Inferior parietal cortex (tissue), 1 donor: ENCODE measurements at regions not wholly inside any gene's neighbourhood (a gene's known extent, or its start where the extent isn't known, plus 50 kb on each side); places are given as distances from the start of the nearest gene placed in this dataset.
"Not testable (repeated sequence)": the region's sequence is repeated elsewhere in the genome, so short reads cannot be mapped to it uniquely, and the experiment has no call there.

Source experiments
- DNase-seq: peaks from one replicate; pipeline ENCODE4 v3.0.0-alpha.2; 2016; ENCODE audit errors: extremely low spot score

DNA sequence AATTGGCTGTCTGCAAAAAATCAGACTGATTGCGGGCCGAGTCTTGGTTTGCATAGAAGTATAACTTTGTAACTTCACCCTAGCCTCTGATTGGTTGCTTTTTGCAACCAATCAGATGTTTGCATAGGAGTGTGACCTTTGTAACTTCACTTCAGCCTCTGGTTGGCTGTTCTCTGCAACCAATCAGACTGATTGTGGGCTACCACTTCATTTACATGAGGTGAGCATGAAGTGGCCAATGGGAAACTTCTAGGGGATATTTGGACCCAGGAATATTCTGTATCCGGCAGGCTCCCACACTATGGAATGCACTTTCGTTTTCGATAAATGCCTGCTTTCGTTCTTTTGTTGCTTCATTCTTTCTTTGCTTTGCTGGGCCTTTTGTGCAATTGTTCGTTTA lies 667.7 kb downstream of the FAM133A start:
- not testable (repeated sequence) for DNase-seq

DNA sequence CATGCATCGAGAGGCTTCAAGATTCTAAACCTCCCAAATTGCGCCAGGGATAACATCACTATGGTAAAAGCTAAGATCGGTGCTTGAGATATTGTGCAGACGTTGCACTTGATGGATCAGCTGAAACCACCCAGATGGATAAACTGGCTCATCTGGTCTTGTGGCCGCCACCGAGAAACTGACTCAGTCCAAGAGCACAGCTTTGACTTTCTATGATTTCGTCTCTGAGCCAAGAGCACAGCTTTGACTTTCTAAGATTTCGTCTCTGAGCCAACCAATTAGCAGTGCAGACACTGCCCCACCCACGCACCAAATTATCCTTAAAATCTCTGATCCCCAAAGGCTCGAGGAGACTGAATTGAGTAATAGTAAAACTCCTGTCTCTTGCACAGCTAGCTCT lies 687.2 kb downstream of the FAM133A start:
- no peak for DNase-seq

DNA sequence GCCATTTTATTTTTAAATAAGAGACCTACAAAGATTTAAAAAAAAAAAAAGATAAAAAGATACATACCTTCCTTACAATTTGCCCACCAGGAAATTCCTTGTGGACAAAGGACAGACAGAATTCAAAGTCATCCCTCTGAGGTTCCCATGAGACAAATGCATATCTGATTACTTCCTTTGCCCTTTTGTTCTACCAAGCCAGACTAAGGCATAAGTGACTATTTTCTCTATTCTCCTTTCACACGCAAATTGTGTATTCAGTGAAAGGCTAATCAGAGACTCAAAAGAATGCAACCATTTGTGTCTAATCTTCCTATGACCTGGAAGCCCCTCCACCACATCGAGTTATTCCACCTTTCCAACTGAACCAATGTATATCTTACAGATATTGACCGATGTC lies 691.7 kb downstream of the FAM133A start:
- no peak for DNase-seq

DNA sequence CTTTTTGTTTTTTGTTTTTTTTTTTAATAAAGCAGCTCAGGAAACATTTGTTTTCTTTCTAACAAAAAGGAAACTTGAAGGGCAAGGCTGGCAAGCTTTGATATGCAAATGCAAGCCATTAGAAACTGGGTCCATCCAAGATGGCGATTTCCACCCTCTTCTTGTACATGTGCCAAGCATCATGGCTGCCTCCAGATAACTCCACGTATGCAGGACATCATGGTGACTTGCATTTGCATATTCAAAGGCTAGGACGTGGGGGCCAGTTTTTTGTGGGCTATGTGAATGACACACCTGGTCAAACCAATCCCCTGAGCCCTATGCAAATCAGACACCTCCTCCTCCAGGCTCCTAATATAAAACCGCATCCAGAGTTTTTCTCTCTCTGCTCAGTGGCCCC lies 692.6 kb downstream of the FAM133A start:
- no peak for DNase-seq

DNA sequence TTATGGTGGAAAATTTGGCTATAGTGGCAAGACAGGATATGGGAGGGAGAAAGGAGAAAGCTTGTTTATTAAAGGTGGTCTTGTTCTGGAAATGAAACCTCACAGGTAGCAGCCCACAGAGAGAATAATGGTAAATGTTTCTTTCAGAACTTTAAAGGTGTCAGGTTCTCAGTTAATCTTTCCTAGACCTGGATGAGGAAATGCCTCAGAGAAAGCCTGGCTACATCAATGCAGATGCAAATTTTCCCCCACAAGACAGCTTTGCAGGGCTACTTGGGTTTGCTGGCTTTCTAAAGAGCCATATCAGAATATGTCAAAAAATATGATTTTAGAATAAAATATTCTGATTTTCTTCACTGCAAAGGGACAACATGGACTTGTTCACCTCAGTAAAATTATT lies 715.0 kb downstream of the FAM133A start:
- DNase-seq: no peak

DNA sequence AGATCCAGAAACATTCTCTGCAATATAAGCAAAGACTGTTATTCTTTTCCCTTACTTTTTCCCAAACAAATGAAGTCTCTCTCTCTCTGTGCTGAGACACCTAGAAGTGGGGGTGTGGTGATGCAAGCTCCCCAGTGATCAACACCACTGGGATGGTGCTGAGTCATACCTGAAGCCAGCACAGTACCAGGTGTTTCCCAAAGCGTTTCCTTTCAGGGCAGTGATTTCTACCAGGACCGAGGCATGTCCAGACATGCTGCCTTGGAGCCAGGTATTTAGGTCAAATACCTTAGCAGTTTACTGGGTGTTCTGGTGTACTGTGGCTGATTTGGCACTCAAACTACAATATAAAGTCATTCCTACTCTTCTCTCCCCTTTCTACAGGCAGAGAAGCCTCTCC lies 726.5 kb downstream of the FAM133A start:
- no peak for DNase-seq

DNA sequence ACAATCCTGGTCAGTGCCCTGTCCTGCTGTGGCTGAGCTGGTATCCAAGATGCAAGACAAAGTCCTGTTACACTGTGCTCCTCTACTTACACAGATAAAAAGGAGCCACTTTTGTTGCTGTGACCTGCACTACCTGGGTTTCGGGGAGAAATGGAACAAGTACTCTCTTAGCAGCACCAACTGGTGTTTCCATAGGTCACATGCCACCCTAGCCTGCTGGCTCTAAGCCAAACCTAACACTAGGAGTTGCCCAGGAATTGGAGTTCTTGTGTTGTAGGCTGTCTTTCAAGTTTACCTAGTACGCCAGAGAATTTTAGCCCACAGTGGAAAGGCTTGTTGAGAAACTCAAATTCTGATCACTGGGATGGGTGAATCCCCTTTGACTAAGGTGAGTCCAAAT lies 727.4 kb downstream of the FAM133A start:
- no peak for DNase-seq

DNA sequence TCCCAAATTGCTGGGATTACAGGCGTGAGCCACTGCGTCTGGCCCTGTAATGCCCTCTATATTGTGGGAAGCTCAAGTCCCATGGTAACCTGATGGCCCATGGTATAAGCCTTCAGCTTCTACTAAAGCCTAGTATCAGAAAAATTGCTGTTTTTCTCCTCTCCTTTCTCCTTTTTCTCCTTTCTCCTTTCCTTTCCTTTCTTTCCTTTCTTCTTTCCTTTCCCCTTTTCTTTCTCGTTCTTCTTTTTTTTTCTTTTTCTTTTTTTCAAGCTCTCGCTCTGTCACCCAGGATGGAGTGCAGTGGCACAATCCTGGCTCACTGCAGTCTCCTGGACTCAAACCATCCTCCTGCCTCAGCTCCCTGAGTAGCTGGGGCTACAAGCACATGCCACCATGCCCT lies 740.7 kb downstream of the FAM133A start:
- DNase-seq: no peak

DNA sequence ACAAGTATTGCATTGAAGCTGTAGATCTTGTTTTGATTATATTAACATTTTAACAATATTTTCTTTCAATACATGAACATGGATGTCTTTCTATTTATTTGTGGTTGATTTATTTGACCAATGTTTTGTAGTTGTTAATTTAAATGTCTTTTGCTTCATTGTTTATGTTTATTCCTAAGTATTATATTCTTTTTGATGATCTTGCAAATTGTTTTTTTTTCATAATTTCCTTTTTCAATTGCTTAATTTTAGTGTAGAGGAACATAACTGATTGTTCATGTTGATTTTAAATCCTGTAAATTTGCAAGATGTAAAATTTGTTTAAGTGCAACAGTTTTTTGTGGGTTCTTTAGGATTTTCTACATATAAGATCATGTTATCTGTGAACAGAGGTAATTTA lies 744.1 kb downstream of the FAM133A start:
- DNase-seq: no peak

DNA sequence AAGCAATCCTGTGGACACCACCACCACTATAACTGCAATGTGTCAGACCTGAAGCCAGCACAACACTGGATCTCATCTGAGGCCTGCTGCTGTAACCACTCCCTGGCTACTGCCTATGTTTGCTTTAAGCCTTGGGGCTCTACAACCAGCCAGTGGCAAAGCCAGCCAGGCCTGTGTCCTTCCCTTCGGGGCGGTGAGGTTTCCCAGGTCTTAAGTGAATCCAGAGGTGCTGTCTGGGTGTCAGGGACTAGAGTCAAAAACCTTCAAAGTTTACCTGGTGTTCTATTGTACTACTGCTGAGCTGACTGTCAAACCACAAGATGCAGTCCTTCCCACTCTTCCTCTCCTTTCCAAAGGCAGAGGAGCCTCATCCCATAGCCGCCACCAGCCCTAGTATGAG lies 750.5 kb downstream of the FAM133A start:
- no peak for DNase-seq

DNA sequence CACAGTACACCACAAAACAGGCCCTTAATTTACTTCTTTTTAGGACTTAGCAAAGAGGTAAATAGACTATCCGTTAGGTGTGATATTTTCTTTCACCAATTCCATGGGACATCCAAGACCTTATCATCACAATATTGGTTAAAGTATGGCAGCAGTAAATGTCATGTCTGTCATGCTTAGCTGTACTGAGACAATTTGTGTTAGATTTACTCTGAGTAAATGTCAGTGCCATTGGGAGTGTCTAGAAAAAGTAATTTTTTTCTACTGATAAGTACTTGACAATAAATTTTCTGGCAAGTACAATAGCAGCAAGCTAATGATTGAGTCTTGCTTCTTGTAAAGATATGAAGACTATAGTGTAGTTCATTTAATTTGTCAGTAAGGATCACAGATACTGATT lies 756.1 kb downstream of the FAM133A start:
- no peak for DNase-seq

DNA sequence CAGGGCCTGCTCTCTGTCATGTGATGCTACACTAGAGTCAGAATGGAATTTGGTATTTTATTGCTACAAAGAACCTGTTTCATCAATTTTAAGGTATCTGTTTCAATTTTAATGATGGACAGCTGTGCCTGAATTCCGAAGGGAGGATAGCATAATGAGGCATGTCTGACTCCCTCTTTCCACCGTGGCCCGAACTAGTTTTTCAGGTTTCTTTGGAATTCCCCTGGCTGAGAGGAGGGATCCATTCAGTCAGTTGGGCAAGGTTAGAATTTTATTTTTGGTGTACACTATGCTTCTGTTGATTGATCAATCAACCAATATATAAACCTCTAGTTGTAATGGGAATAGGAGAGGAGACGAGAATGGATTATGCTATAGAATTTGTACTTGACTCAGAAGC lies 761.8 kb downstream of the FAM133A start:
- no peak for DNase-seq

DNA sequence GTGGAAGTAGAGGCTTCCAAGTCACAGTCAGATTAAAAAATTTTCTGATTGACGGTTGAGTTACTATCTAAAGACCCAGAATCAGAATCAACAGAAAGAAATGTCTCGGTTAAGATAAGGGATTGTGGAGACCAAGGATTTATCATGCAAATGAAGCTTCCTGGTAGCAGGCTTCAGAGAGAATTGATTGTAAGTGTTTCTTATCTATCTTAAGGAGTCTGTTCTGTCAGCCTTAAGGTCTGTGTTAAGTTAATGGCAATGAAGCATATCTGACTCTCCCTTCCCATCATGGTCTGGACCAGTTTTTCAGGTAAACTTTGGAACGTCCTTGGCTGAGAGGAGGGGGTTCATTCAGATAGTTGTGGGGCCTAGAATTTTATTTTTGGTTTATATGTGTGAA lies 780.2 kb downstream of the FAM133A start:
- no peak for DNase-seq

DNA sequence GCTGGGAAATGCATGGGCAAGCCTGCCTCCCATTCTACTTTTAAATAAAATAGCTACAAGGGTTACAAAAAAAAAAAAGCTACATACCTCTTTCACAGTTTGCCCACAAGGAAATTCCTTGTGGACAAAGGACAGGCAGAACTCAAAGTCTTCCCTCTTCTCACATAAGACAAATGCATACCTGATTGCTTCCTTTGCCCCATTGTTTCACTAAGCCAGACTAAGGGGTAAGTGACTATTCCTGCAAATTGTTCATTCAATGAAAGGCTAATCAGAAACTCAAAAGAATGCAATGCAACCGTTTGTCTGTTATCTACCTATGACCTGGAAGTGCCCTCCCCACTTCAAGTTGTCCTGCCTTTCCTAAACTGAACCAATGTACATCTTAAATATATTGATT lies 780.6 kb downstream of the FAM133A start:
- DNase-seq: no peak

DNA sequence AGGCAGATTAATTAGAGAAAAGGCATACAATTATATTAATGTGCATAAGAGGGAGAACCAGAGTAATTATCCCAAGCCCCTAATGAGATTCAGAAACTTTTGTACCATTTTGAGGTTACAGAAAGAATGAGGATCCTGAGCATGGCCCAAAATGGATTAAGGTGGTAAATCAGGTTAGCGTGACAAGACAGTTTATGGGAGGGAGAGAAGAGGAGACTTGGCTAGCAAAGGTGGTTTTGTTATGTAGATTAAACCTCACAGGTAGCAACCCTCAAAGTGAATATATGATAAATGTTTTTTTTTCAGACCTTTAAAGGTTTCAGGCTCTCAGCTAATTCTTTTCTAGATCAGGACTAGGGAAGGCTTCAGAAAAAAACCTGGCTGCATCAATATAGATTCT lies 781.8 kb downstream of the FAM133A start:
- no peak for DNase-seq

DNA sequence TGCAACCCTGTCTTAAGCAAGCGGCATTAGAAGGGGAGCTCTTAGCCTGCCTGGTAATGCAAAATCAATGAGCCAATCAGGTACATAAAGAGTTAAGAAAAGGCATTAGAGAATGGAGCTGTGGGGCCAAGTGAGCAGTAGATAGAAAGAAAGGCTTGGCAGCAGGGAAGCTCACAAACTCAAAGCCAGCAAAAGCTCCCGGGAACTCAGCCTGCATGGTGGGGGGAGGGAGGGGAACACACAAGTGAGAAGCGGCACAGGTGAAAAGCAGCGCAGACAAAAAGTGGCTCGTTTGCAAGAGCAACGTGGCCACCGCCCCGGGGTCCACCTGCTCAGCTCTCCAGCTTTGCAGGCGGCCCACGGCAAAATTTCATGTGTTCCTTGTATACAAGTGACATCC lies 818.5 kb downstream of the FAM133A start:
- DNase-seq: no peak

DNA sequence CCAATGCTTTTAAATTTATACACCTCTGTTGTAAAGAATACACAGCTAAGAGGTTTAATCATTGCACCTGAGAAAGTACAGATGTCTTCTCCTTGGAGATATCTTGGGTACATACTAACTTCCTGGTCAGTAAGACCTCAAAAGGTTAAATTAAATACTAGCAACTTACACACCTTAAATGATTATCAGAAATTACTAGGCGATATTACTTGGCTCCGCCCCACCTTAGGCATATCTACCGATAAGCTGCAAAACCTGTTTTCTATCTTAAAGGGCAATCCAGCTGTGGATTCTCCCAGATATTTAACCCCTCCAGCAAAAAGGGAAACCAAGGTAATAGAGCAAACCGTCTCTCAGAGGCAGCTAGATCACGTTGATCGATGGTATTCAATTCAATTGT lies 819.4 kb downstream of the FAM133A start:
- no peak for DNase-seq

DNA sequence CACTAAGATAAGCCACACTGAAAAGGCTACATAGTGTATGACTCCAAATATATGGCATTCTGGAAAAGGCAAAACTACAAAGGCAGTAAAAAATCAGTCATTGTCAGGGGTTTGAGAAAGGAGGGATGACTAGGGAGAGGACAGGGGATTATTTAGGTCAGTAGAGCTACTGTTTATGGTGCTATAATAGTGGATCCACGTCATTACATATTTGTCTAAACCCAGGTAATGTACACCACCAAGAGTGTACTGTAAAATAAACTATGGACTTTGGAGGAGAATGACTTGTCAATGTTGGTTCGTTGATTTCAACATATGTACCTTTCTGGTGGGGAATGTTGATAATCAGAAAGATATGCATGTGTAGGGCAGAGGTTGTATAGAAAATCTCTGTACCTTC lies 837.6 kb downstream of the FAM133A start:
- DNase-seq: no peak

DNA sequence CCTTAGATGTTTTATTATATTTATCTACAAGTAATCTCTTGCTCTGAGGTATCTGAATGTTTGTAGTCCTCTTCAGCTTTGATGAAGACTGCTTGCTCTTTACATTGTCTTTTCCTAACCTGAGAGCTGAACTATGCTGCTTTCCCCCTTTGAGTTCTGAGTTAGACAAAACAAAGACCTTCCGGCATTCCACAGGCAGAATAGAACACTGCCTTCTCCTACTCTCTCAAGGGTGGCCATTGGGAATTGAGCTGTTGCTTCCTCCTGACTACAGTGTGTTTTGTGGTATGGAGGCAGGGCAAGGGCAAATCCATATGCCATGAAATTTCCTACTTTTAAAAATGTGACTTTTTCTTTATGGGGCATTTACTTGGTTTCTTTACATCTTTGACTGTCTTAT lies 841.0 kb downstream of the FAM133A start:
- DNase-seq: no peak

DNA sequence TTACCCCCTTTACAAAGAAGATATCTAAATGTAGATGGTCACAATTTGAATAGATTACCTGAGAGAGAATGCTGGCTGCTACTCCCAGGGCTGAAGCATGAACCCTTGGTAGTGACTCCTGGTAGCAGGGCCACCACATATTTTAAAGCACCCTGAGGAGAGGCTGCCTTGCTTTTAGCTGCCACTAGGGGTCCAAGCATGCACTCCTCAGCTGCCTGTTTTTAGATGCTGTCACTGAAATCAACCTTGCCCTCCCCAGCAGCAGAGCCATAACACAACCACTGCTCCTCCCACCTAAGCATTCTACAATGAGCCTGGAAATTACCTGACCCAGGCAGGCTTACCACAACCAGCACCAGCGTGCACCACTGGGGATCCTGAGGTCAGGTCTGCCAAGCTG lies 850.9 kb downstream of the FAM133A start:
- no peak for DNase-seq

DNA sequence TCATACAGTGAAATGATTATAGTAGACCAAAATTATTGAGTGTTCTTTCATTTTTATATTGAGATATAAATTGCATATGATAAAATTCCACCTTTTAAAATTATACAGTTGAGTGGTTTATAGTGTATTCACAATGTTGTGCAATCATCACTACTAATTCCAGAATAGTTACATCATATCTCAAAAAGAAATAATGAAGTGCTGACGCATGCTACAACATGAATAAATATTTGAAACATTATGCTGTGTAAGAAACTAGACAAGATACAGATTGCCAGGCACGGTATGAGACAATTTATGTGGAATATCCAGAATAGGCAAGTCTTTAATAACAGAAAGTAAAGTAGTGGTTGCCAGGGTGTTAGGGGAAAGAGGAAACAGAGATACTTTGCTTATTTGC lies 871.7 kb downstream of the FAM133A start:
- no peak for DNase-seq

DNA sequence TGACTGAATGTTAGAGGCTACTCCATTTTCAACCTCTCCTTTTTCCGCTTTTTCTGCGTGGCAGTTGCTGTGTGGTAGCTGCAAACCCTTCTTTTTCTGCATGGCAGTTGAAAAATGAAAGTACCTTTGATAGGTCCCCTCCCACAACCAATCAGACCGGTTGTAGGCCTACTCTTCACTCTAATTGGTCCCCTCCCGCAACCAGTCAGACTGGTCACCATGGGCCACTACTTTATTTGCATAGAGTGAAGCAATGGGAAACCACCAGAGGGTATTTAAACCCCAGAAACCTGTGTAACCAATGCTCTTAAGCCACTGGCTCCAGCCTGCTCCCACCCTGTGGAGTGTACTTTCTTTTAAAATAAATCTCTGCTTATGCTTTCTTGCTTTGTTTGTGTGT lies 877.8 kb downstream of the FAM133A start:
- DNase-seq: no peak

DNA sequence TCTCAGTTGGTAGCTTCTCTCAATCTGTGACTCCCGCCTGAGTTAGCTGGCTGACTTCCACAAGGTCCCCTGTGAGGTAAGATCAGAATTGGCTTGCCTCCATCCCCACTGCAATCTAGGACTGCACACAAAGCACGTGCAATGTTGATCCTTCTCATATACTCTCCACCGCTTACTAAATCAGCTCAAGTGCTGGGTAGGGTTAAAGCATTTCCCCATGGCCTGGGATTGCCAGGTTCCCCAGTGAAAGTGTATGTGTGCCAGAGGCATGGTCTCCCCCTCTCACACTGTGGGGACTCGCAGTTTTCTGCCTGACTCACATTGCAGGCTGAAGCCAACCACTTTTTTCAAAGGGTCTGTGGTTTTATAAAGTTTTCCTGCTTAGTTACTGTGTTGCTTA lies 886.9 kb downstream of the FAM133A start:
- no peak for DNase-seq

DNA sequence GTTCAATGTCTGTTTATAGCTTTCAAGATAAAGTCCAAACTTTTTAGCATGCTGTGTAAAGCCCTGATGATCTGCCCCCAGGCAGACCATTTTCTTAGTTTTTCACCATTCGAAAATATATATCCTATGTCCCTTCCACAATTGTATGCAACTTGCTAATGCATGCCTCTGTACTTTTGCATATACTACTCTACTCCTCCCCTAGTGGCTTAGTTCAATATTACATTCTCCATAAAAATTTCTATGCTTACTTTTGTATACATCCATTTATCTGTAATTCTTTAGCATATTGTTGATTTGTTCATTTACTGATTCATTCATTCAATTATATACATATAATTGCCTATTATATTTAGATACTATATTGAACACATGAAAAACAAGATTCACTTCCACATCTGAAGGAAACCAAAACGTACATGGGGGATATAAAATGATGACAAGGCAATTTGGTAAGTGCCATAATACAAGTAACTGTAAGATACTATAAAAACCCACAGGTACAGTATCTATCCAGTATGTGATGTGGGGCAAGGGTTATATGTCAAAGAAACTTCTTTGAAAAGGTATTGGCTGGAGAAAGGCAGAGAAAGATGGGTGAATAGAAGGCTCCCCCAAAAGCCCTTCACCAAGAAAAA lies 902.5 kb downstream of the FAM133A start:
- DNase-seq: no peak

DNA sequence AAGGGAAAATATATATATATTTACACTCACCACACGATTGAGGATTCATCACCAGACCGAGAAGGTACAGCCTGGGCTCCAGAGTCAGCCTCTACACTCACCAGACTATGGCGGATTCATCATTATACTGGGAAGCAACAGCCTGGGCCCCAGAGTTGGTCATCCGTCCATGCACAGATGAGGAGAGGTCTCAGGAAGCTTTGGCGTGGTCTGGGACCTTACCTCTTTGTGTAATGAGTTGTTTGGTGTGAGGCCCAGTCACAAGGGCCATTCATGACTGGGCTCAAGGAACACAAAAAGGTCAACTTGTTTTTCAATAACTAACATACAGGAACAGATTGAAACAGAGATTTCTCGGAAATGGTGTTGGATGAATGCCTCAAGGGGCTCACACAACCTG lies 926.1 kb downstream of the FAM133A start:
- no peak for DNase-seq
